MM.1S (cell line): ENCODE measurements at regions not wholly inside any gene's neighbourhood (a gene's known extent, or its start where the extent isn't known, plus 50 kb on each side); places are given as distances from the start of the nearest gene placed in this dataset.

Experiments used
- DNase-seq: peaks from one replicate; pipeline ENCODE4 v3.0.0-alpha.2; 2015
- H2AFZ ChIP-seq: fragments of 300-600 bp; sonication (generic); 2 replicates; pipeline ENCODE4 v1.6.0; 2016; ENCODE audit warnings: antibody characterized with exemption, low read length
- H3F3A ChIP-seq: fragments of 300-600 bp; sonication (generic); 2 replicates; pipeline ENCODE4 v1.6.1; 2016; ENCODE audit warnings: mild to moderate bottlenecking, antibody characterized with exemption, low read length, moderate library complexity, mixed read lengths; ENCODE audit not compliant: insufficient read depth
- H3K27ac ChIP-seq: fragments of 300-600 bp; sonication (generic); 2 replicates; pipeline ENCODE4 v1.5.1; 2016; ENCODE audit warnings: mild to moderate bottlenecking, low read length
- H3K27me3 ChIP-seq: fragments of 300-600 bp; sonication (generic); replicated peaks from 2 replicates; pipeline ENCODE4 v1.6.0; 2016; ENCODE audit warnings: low read length; ENCODE audit not compliant: insufficient read depth
- H3K36me3 ChIP-seq: fragments of 300-600 bp; sonication (generic); replicated peaks from 2 replicates; pipeline ENCODE4 v1.6.1; 2016; ENCODE audit warnings: mild to moderate bottlenecking, low read length, mixed read lengths; ENCODE audit not compliant: insufficient read depth
- H3K4me1 ChIP-seq: fragments of 300-600 bp; sonication (generic); 2 replicates; pipeline ENCODE4 v1.6.1; 2016; ENCODE audit warnings: low read length, mixed read lengths
- H3K4me2 ChIP-seq: fragments of 300-600 bp; sonication (generic); 2 replicates; pipeline ENCODE4 v1.6.0; 2016; ENCODE audit warnings: low read depth, low read length
- H3K4me3 ChIP-seq: fragments of 300-600 bp; sonication (generic); 2 replicates; pipeline ENCODE4 v1.5.1; 2016; ENCODE audit warnings: low read length, mixed read lengths
- H3K79me2 ChIP-seq: fragments of 300-600 bp; sonication (generic); 2 replicates; pipeline ENCODE4 v1.6.1; 2016; ENCODE audit warnings: mixed run types, low read length, mixed read lengths
- H3K9ac ChIP-seq: fragments of 300-600 bp; sonication (generic); 2 replicates; pipeline ENCODE4 v1.6.1; 2016; ENCODE audit warnings: low read length, mixed read lengths
- H3K9me2 ChIP-seq: fragments of 300-600 bp; sonication (generic); replicated peaks from 2 replicates; pipeline ENCODE4 v1.6.1; 2016; ENCODE audit warnings: mild to moderate bottlenecking, low read length, mixed read lengths; ENCODE audit not compliant: insufficient read depth
- H3K9me3 ChIP-seq: fragments of 300-600 bp; sonication (generic); replicated peaks from 2 replicates; pipeline ENCODE4 v1.6.1; 2016; ENCODE audit warnings: mild to moderate bottlenecking, low read length, mixed read lengths; ENCODE audit not compliant: insufficient read depth
- H4K20me1 ChIP-seq: fragments of 300-600 bp; sonication (generic); 2 replicates; pipeline ENCODE4 v1.6.1; 2016; ENCODE audit warnings: mild to moderate bottlenecking, low read length, moderate library complexity, mixed read lengths; ENCODE audit not compliant: insufficient read depth
- EZH2 ChIP-seq: fragments of 300-600 bp; sonication (generic); optimal IDR thresholded peaks from 2 replicates; pipeline ENCODE3; 2017; ENCODE audit warnings: low read depth, mild to moderate bottlenecking, antibody characterized with exemption, low read length, mixed read lengths
- EZH2phosphoT487 ChIP-seq: fragments of 300-600 bp; sonication (generic); IDR thresholded peaks from 2 replicates; pipeline ENCODE4 v1.6.1; 2018; ENCODE audit warnings: antibody characterized with exemption, low read length
- TF ChIP-seq, protein P1 (sequence below): fragments of 300-600 bp; sonication (generic); IDR thresholded peaks from 2 replicates; pipeline ENCODE4 v1.5.1; 2016; ENCODE audit warnings: antibody characterized with exemption, low read length, mixed read lengths

DNA sequence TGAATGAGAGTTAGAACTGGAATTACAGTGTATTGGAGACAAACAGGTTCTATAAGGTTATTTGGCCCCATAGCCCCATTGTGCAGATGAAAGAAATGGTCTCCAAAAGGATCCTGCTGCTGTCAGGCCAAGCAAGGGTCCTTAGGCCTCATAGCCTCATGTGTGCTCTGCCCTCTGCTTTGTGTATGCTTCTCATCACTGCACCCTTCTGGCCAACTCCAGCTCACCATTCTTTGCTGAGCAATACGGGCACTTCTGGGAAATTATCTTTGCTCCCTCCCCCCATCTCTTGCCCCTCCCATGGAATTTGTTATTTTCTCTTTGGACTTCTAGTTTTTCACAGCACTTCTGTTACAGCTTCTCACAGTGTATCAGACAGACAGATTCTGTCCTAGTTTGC, 298.8 kb downstream of the FOXA2 start:
- TF ChIP-seq, protein P1, sequence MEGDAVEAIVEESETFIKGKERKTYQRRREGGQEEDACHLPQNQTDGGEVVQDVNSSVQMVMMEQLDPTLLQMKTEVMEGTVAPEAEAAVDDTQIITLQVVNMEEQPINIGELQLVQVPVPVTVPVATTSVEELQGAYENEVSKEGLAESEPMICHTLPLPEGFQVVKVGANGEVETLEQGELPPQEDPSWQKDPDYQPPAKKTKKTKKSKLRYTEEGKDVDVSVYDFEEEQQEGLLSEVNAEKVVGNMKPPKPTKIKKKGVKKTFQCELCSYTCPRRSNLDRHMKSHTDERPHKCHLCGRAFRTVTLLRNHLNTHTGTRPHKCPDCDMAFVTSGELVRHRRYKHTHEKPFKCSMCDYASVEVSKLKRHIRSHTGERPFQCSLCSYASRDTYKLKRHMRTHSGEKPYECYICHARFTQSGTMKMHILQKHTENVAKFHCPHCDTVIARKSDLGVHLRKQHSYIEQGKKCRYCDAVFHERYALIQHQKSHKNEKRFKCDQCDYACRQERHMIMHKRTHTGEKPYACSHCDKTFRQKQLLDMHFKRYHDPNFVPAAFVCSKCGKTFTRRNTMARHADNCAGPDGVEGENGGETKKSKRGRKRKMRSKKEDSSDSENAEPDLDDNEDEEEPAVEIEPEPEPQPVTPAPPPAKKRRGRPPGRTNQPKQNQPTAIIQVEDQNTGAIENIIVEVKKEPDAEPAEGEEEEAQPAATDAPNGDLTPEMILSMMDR: no peak
- TF ChIP-seq EZH2phosphoT487 (no peak), EZH2 (no peak)
- no peaks in the 10 kb centered on the region for H3K4me1 ChIP-seq
- no peak for DNase-seq

DNA sequence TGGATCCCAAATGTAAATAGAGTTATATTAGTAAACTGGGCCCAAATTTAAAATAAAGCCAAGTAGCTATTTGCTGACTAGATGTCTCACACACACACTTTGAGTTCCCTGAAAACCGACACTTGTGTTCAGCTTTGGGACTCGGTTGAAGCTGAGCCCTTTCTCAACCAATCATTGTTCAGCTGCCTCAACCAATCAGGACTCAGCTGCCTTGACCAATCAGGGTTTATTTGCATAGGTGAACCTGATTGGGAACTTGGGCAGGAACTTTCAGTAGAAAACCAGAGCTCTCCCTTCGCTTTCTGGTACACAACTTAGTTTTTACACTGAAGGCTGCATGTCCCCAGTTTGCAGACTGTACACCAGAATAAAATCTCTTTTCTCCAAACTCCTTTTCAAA, 301.7 kb downstream of the FOXA2 start:
- Histone ChIP-seq H3K27me3 (no peaks in the 10 kb centered on the region), H3K79me2 (no peaks in the 10 kb centered on the region)

More for the DNA sequence above, 298.8 kb downstream of the FOXA2 start:
- no peaks in the 10 kb centered on the region for H4K20me1 ChIP-seq
- H3K27ac ChIP-seq: no peak overlapping the region
- no peak overlapping the region for H2AFZ ChIP-seq
- H3K9me2 ChIP-seq: no peaks in the 10 kb centered on the region
- no peaks in the 10 kb centered on the region for H3K9me3 ChIP-seq
- H3K36me3 ChIP-seq: no peaks in the 10 kb centered on the region
- no peak overlapping the region for H3K9ac ChIP-seq
- no peaks in the 10 kb centered on the region for H3K27me3 ChIP-seq
- no peak overlapping the region for H3K4me3 ChIP-seq
- no peak overlapping the region for H3K4me2 ChIP-seq
- H3K79me2 ChIP-seq: no peaks in the 10 kb centered on the region
- H3F3A ChIP-seq: no peaks in the 10 kb centered on the region

DNA sequence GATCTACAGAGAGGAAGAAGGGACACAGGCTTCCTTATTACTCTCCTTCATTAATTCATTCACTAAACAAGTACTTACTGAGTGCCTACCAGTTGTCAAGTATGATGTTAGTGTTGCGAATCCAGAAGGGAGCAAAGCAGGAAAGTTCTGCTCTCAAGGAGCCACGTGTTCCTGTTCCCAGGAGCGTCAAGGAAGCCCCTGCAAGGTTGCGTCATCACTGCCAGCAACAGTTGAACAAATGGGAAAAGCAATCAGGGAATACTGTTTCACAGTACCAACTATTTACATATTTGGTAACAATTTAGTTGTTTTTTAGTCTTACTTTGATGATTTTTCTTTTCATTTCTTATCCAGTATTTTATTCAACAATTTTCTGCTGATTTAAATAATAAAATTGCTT, 310.0 kb downstream of the FOXA2 start:
- Histone ChIP-seq H3K27ac (no peak overlapping the region), H3F3A (no peaks in the 10 kb centered on the region), H3K9me3 (no peaks in the 10 kb centered on the region), H3K4me1 (no peaks in the 10 kb centered on the region), H3K27me3 (no peaks in the 10 kb centered on the region), H4K20me1 (no peaks in the 10 kb centered on the region), H3K36me3 (no peaks in the 10 kb centered on the region), H3K79me2 (no peaks in the 10 kb centered on the region), H3K9ac (no peak overlapping the region), H3K9me2 (no peaks in the 10 kb centered on the region), H3K4me2 (no peak overlapping the region), H3K4me3 (no peak overlapping the region), H2AFZ (no peak overlapping the region)
- TF ChIP-seq EZH2: no peak
- TF ChIP-seq, protein P1: no peak
- no peak for TF ChIP-seq EZH2phosphoT487
- no peak for DNase-seq

More for the DNA sequence above, 301.7 kb downstream of the FOXA2 start:
- no peak for DNase-seq
- Histone ChIP-seq H3K9me2 (no peaks in the 10 kb centered on the region), H3K9ac (no peak overlapping the region), H2AFZ (no peak overlapping the region), H3K36me3 (no peaks in the 10 kb centered on the region), H3K4me1 (no peaks in the 10 kb centered on the region), H4K20me1 (no peaks in the 10 kb centered on the region), H3K4me3 (no peak overlapping the region), H3F3A (no peaks in the 10 kb centered on the region), H3K9me3 (no peaks in the 10 kb centered on the region), H3K4me2 (no peak overlapping the region), H3K27ac (no peak overlapping the region)
- TF ChIP-seq, protein P1: no peak
- TF ChIP-seq EZH2: no peak
